ENCODE measurements at regions not wholly inside any gene's neighbourhood (a gene's known extent, or its start where the extent isn't known, plus 50 kb on each side); places are given as distances from the start of the nearest gene placed in this dataset.
"Not testable (repeated sequence)": the region's sequence is repeated elsewhere in the genome, so short reads cannot be mapped to it uniquely, and the experiment has no call there.

GRCh38 chr4:4645743-4646142 is 103.9 kb upstream of the STX18 start:
- H3K36me3 ChIP-seq (ENCODE audit: control insufficient read depth in 2 of 2, insufficient read depth in 2 of 2, low read length in 1 of 2), result no peaks in the 10 kb centered on the region
- POLR2A ChIA-PET, result no interaction called here
- WGBS (ENCODE audit: insufficient coverage, insufficient replicate concordance, low lambda C conversion rate, missing lambda C conversion rate), result 90% methylated on average over 3 of the region's 3 CpGs
- H2AFZ ChIP-seq (ENCODE audit: control insufficient read depth, low read depth, low read length), result no peak overlapping the region
- no peak overlapping the region for H3K9ac ChIP-seq (ENCODE audit: control insufficient read depth, insufficient read depth, low read length)
- no peak overlapping the region for H3K4me2 ChIP-seq (ENCODE audit: control insufficient read depth, insufficient read depth)
- no peaks in the 10 kb centered on the region for H3K79me2 ChIP-seq (ENCODE audit: control insufficient read depth, insufficient read depth, low read length)
- DNase-seq (ENCODE audit: low read depth, low spot score) (no peak), FAIRE-seq (no peak), ATAC-seq (no peak)
- SMC1A ChIA-PET (ENCODE audit: uncharacterized antibody, unreplicated experiment), result no interaction called here
- H4K20me1 ChIP-seq (ENCODE audit: control insufficient read depth, insufficient read depth), result no peaks in the 10 kb centered on the region
- no peaks in the 10 kb centered on the region for H3K27me3 ChIP-seq (replicated peaks in 1 of 2; ENCODE audit: control insufficient read depth in 2 of 2, insufficient read depth in 2 of 2, low read length in 1 of 2)
- RAD21 ChIA-PET (ENCODE audit: unreplicated experiment), result no interaction called here
- no peak overlapping the region for H3K4me3 ChIP-seq
- intact Hi-C loops (cut with micrococcal nuclease; ENCODE audit: unreplicated experiment), result no loop called here
- no peaks in the 10 kb centered on the region for H3K4me1 ChIP-seq (ENCODE audit: control insufficient read depth, insufficient read depth, low read length)
- TF ChIP-seq TBL1XR1 (IDR thresholded peaks at IDR 0.05; ENCODE audit: low read depth, low read length), result no peak
- no peak for TF ChIP-seq EED (IDR thresholded peaks at IDR 0.05; ENCODE audit: low read depth)
- TF ChIP-seq NR2F1 (conservative IDR thresholded peaks at IDR 0.05), result no peak
- TF ChIP-seq MLLT1 (IDR thresholded peaks at IDR 0.05), result no peak
- TF ChIP-seq EGR1 (IDR thresholded peaks at IDR 0.05; ENCODE audit: borderline replicate concordance in 1 of 2, low read depth in 2 of 2, low read length in 2 of 2), result no peak
- no peak for TF ChIP-seq PKNOX1 (IDR thresholded peaks at IDR 0.05)
- no peak for TF ChIP-seq E2F8 (IDR thresholded peaks at IDR 0.05; ENCODE audit: low read depth, partially characterized antibody)
- TF ChIP-seq SUPT20H (IDR thresholded peaks at IDR 0.05; ENCODE audit: borderline replicate concordance, control insufficient read depth, low read depth, low read length), result no peak
- no peak for TF ChIP-seq KDM1A (IDR thresholded peaks at IDR 0.05; ENCODE audit: borderline replicate concordance)
- no peak for TF ChIP-seq ZNF384 (IDR thresholded peaks at IDR 0.05; ENCODE audit: borderline replicate concordance, low read depth, low read length)
- TF ChIP-seq CHD1 (IDR thresholded peaks at IDR 0.05; ENCODE audit: low read depth, low read length), result no peak
- CTCF ChIA-PET, result interaction anchor here (1.4 kb wide), 1 partner anchor 21 kb away, joined by 3 read pairs; no protein-coding TSS in a partner anchor
- in situ Hi-C loops (cut with MboI), result no loop called here
- H3K27ac ChIP-seq (ENCODE audit: control insufficient read depth, insufficient read depth), result no peak overlapping the region
- no TSS peak for BruUV-seq (replicated peaks)
- H3K9me3 ChIP-seq (replicated peaks; ENCODE audit: control insufficient read depth, insufficient read depth, low read length), result no peaks in the 10 kb centered on the region

- H4K20me1 ChIP-seq (ENCODE audit: control insufficient read depth, insufficient read depth); ATAC-seq; H3K9ac ChIP-seq (ENCODE audit: control insufficient read depth, insufficient read depth, low read length); DNase-seq (ENCODE audit: low read depth, low spot score); H3K9me3 ChIP-seq (replicated peaks; ENCODE audit: control insufficient read depth, insufficient read depth, low read length); FAIRE-seq; H3K27me3 ChIP-seq (replicated peaks in 1 of 2; ENCODE audit: control insufficient read depth in 2 of 2, insufficient read depth in 2 of 2, low read length in 1 of 2); H2AFZ ChIP-seq (ENCODE audit: control insufficient read depth, low read depth, low read length); H3K4me2 ChIP-seq (ENCODE audit: control insufficient read depth, insufficient read depth); CTCF ChIA-PET; H3K79me2 ChIP-seq (ENCODE audit: control insufficient read depth, insufficient read depth, low read length); H3K27ac ChIP-seq (ENCODE audit: control insufficient read depth, insufficient read depth); intact Hi-C loops (cut with micrococcal nuclease; ENCODE audit: unreplicated experiment); SMC1A ChIA-PET (ENCODE audit: uncharacterized antibody, unreplicated experiment); POLR2A ChIA-PET; in situ Hi-C loops (cut with MboI); H3K36me3 ChIP-seq (ENCODE audit: control insufficient read depth in 2 of 2, insufficient read depth in 2 of 2, low read length in 1 of 2); BruUV-seq (replicated peaks); RAD21 ChIA-PET (ENCODE audit: unreplicated experiment); H3K4me1 ChIP-seq (ENCODE audit: control insufficient read depth, insufficient read depth, low read length); H3K4me3 ChIP-seq: not testable (repeated sequence)
- 93% methylated on average over 5 of the region's 5 CpGs for WGBS (ENCODE audit: insufficient coverage, insufficient replicate concordance, low lambda C conversion rate, missing lambda C conversion rate)
These were observed 102.4 kb upstream of the STX18 start for GRCh38 chr4:4644277-4644676.

Data from GM12878 (cell line).